ENCODE measurements at regions not wholly inside any gene's neighbourhood (a gene's known extent, or its start where the extent isn't known, plus 50 kb on each side); places are given as distances from the start of the nearest gene placed in this dataset.

GRCh38 chr6:143621876-143622605, 55.7 kb upstream of the PHACTR2 start:
- Mint-ChIP-seq H3K4me1 (peaks cover 38% of the 10 kb centered on the region), H3K27me3 (ENCODE audit: insufficient read depth) (no peaks in the 10 kb centered on the region), H3K9me3 (no peaks in the 10 kb centered on the region), H3K4me3 (no peak overlapping the region), H3K36me3 (ENCODE audit: low read depth) (peaks cover 6% of the 10 kb centered on the region), H3K27ac (no peak overlapping the region)
- Histone ChIP-seq H3K4me3 (ENCODE audit: low read length) (no peak overlapping the region), H3K27me3 (ENCODE audit: control insufficient read depth, insufficient read depth, low read length, poor library complexity, severe bottlenecking) (no peaks in the 10 kb centered on the region), H3K27ac (ENCODE audit: low read depth, low read length) (no peak overlapping the region), H3K4me1 (ENCODE audit: control insufficient read depth, insufficient read depth, low read length) (peaks cover 22% of the 10 kb centered on the region), H3K9ac (ENCODE audit: extremely low read depth, low read length, poor library complexity, severe bottlenecking) (no peak overlapping the region), H3K9me3 (ENCODE audit: control insufficient read depth, low read length) (no peaks in the 10 kb centered on the region), H3K36me3 (ENCODE audit: control insufficient read depth, insufficient read depth, low read length) (no peaks in the 10 kb centered on the region)
- WGBS, 2 experiments (ENCODE audit: insufficient coverage in 1 of 2, insufficient read length in 1 of 2) = 90 to 92% methylated on average over 4 to 7 of the region's 7 CpGs
- DNase-seq = no peak
- no peak for TF ChIP-seq CTCF (conservative IDR thresholded peaks at IDR 0.05)

- WGBS, 2 experiments (ENCODE audit: insufficient coverage in 1 of 2, insufficient read length in 1 of 2) = 70 to 78% methylated on average over 6 to 8 of the region's 8 CpGs
- no peaks in the 10 kb centered on the region for H3K9me3 Mint-ChIP-seq
- H3K27me3 Mint-ChIP-seq (ENCODE audit: insufficient read depth) = no peaks in the 10 kb centered on the region
- H3K27ac ChIP-seq (ENCODE audit: low read depth, low read length) = no peak overlapping the region
- H3K4me1 ChIP-seq (ENCODE audit: control insufficient read depth, insufficient read depth, low read length) = peaks cover 25% of the 10 kb centered on the region
- peaks cover 6% of the 10 kb centered on the region for H3K36me3 Mint-ChIP-seq (ENCODE audit: low read depth)
- no peaks in the 10 kb centered on the region for H3K36me3 ChIP-seq (ENCODE audit: control insufficient read depth, insufficient read depth, low read length)
- H3K27me3 ChIP-seq (ENCODE audit: control insufficient read depth, insufficient read depth, low read length, poor library complexity, severe bottlenecking) = no peaks in the 10 kb centered on the region
- peak; percentile 84 for DNase-seq
- H3K9ac ChIP-seq (ENCODE audit: extremely low read depth, low read length, poor library complexity, severe bottlenecking) = no peak overlapping the region
- no peak overlapping the region for H3K27ac Mint-ChIP-seq
- no peak overlapping the region for H3K4me3 Mint-ChIP-seq
- H3K4me3 ChIP-seq (ENCODE audit: low read length) = no peak overlapping the region
- H3K9me3 ChIP-seq (ENCODE audit: control insufficient read depth, low read length) = no peaks in the 10 kb centered on the region
- TF ChIP-seq CTCF (conservative IDR thresholded peaks at IDR 0.05) = no peak
- peaks cover 44% of the 10 kb centered on the region for H3K4me1 Mint-ChIP-seq
These were observed 56.4 kb upstream of the PHACTR2 start for GRCh38 chr6:143621159-143621873.

- no peak for TF ChIP-seq CTCF (conservative IDR thresholded peaks at IDR 0.05)
- H3K27me3 Mint-ChIP-seq (ENCODE audit: insufficient read depth) = no peaks in the 10 kb centered on the region
- Histone ChIP-seq H3K27me3 (ENCODE audit: control insufficient read depth, insufficient read depth, low read length, poor library complexity, severe bottlenecking) (no peaks in the 10 kb centered on the region), H3K27ac (ENCODE audit: low read depth, low read length) (no peak overlapping the region), H3K36me3 (ENCODE audit: control insufficient read depth, insufficient read depth, low read length) (no peaks in the 10 kb centered on the region), H3K9ac (ENCODE audit: extremely low read depth, low read length, poor library complexity, severe bottlenecking) (no peak overlapping the region), H3K4me3 (ENCODE audit: low read length) (no peak overlapping the region), H3K9me3 (ENCODE audit: control insufficient read depth, low read length) (no peaks in the 10 kb centered on the region), H3K4me1 (ENCODE audit: control insufficient read depth, insufficient read depth, low read length) (peaks cover 25% of the 10 kb centered on the region)
- H3K36me3 Mint-ChIP-seq (ENCODE audit: low read depth) = peaks cover 6% of the 10 kb centered on the region
- DNase-seq = no peak
- H3K27ac Mint-ChIP-seq = no peak overlapping the region
- peaks cover 45% of the 10 kb centered on the region for H3K4me1 Mint-ChIP-seq
- H3K4me3 Mint-ChIP-seq = no peak overlapping the region
- 97 to 100% methylated on average over 1 to 3 of the region's 3 CpGs for WGBS, 2 experiments (ENCODE audit: insufficient coverage in 1 of 2, insufficient read length in 1 of 2)
- no peaks in the 10 kb centered on the region for H3K9me3 Mint-ChIP-seq
These were observed 57.3 kb upstream of the PHACTR2 start for GRCh38 chr6:143620447-143620846.
